Calu3 (cell line): ENCODE measurements at regions not wholly inside any gene's neighbourhood (a gene's known extent, or its start where the extent isn't known, plus 50 kb on each side); places are given as distances from the start of the nearest gene placed in this dataset.

Experiments used
- BruUV-seq: library from RNA; stranded (reverse); fragments of 400-500 nt; replicated peaks from 2 replicates; lab custom pipeline; 2021; lab: Mats Ljungman, UMichigan
- CTCF ChIA-PET: fragments of 300-600 bp; sonication (Branson Sonifier 250); formaldehyde crosslinking; loops from one replicate; lab custom pipeline; 2022; ENCODE audit warnings: antibody characterized with exemption; lab: Charles Lee
- DNase-seq: peaks from one replicate; pipeline ENCODE4 v3.0.0; 2022
- H3K27ac Mint-ChIP-seq: one replicate; pipeline ENCODE4 v1.8.0; 2022; ENCODE audit warnings: mixed read lengths; ENCODE audit not compliant: unreplicated experiment
- H3K27me3 Mint-ChIP-seq: one replicate; pipeline ENCODE4 v1.8.0; 2022; ENCODE audit warnings: mixed read lengths; ENCODE audit not compliant: unreplicated experiment
- H3K36me3 Mint-ChIP-seq: one replicate; pipeline ENCODE4 v1.8.0; 2022; ENCODE audit warnings: mild to moderate bottlenecking, moderate library complexity, mixed read lengths; ENCODE audit not compliant: insufficient read depth, unreplicated experiment
- H3K4me1 Mint-ChIP-seq: one replicate; pipeline ENCODE4 v1.8.0; 2022; ENCODE audit warnings: mild to moderate bottlenecking, low read depth, mixed read lengths; ENCODE audit not compliant: unreplicated experiment
- H3K4me3 Mint-ChIP-seq: one replicate; pipeline ENCODE4 v1.8.0; 2022; ENCODE audit warnings: mild to moderate bottlenecking, low read depth, moderate library complexity, mixed read lengths; ENCODE audit not compliant: unreplicated experiment
- H3K9me3 Mint-ChIP-seq: one replicate; pipeline ENCODE4 v1.8.0; 2022; ENCODE audit warnings: low read depth, mixed read lengths; ENCODE audit not compliant: unreplicated experiment
- intact Hi-C: fragments of 100-400 bp; cut with micrococcal nuclease; formaldehyde crosslinking; loops from one replicate; pipeline ENCODE4 v1.10.0; 2022; ENCODE audit not compliant: unreplicated experiment
- TF ChIP-seq, protein P1 (sequence below): fragments of 200-600 bp; IDR thresholded peaks from one replicate; pipeline ENCODE4 v1.8.0; 2022; ENCODE audit warnings: antibody characterized with exemption; ENCODE audit not compliant: unreplicated experiment

DNA sequence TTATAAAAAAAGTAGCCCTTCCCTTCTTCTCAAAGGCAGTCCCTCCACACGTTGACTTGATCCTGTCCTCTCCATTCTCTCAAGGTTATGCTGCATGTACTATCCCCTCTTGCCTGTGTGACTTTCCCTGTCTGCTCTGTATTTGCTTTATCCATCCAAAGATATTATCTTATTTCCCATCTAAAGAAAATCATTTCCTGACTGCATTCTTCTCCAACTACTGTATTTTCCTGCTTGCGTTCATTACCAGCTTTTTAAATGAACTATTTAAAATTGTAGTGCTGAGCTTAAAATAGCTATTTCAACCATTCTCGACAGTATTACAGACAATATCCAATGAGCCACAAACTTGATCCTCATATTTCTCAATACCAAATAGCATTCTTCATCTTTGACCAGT lies 716.0 kb upstream of the REG3G start:
- Mint-ChIP-seq H3K36me3 (no peaks in the 10 kb centered on the region), H3K27ac (no peak overlapping the region), H3K4me3 (no peak overlapping the region), H3K27me3 (no peaks in the 10 kb centered on the region), H3K9me3 (peaks cover 13% of the 10 kb centered on the region), H3K4me1 (no peaks in the 10 kb centered on the region)
- TF ChIP-seq, protein P1, sequence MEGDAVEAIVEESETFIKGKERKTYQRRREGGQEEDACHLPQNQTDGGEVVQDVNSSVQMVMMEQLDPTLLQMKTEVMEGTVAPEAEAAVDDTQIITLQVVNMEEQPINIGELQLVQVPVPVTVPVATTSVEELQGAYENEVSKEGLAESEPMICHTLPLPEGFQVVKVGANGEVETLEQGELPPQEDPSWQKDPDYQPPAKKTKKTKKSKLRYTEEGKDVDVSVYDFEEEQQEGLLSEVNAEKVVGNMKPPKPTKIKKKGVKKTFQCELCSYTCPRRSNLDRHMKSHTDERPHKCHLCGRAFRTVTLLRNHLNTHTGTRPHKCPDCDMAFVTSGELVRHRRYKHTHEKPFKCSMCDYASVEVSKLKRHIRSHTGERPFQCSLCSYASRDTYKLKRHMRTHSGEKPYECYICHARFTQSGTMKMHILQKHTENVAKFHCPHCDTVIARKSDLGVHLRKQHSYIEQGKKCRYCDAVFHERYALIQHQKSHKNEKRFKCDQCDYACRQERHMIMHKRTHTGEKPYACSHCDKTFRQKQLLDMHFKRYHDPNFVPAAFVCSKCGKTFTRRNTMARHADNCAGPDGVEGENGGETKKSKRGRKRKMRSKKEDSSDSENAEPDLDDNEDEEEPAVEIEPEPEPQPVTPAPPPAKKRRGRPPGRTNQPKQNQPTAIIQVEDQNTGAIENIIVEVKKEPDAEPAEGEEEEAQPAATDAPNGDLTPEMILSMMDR: no peak
- no peak for DNase-seq
- intact Hi-C loops: no loop called here
- no TSS peak for BruUV-seq
- CTCF ChIA-PET: no interaction called here

DNA sequence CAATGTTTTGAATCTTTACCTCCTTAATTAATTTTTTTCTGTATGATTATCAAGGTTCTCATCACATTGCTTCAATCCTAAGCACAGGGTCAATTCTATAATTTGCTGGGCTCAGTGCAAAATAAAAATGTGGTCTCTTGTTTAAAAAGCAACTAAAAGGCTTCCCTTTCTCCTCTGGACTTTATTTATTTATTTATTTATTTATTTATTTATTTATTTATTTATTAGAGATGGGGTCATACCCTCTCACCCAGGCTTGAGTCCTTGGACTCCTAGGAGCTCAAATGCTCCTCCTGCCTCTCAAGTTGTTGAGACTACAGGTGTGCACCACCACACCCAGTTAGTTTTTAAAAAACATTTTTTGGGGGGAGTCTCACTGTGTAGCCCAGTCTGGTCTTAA lies 710.1 kb upstream of the REG3G start:
- Mint-ChIP-seq H3K4me3 (no peak overlapping the region), H3K9me3 (peaks cover 5% of the 10 kb centered on the region), H3K27me3 (no peaks in the 10 kb centered on the region), H3K4me1 (no peaks in the 10 kb centered on the region), H3K36me3 (no peaks in the 10 kb centered on the region), H3K27ac (no peak overlapping the region)
- intact Hi-C loops: no loop called here
- TF ChIP-seq, protein P1: no peak
- BruUV-seq: no TSS peak
- DNase-seq: no peak
- CTCF ChIA-PET: no interaction called here

DNA sequence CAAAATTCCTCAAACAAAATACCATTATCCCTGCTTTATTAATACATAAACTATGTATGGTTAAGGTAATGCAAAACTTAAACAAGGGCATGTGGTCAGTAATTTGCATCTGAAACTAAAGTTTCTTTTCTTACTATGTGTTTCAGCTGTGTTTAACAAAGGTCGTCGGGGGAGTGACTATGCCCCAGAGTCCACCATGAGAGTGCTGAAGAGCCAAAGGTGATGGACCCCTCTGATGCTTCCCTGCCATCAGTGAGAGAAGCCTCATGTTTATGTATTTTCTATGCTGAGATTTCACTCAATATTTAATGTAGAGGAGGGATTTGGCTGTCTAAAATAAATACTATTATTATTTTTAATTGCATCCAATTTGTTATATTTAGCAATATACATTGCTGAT lies 707.2 kb upstream of the REG3G start:
- H3K27me3 Mint-ChIP-seq: no peaks in the 10 kb centered on the region

DNA sequence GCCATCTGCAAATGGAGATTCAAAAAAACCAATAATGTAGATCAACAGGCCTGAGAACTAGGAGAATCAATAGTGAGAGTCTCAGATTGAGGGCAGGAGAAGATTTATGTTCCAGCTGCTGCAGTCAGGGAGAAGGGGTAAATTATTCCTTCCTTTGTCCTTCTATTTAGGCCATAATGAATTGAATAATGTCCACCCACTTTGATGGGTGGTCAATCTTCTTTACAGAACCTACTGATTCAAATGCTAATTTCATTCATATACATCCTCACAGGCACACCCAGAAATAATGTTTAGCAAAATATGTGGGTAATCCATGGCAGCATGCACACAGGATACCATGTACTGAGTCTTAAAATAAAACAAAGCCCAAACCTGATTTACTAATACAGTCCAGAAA lies 695.3 kb upstream of the REG3G start:
- Mint-ChIP-seq H3K36me3 (no peaks in the 10 kb centered on the region), H3K27me3 (no peaks in the 10 kb centered on the region), H3K9me3 (peaks cover 6% of the 10 kb centered on the region), H3K4me1 (no peaks in the 10 kb centered on the region), H3K4me3 (no peak overlapping the region), H3K27ac (no peak overlapping the region)
- TF ChIP-seq, protein P1: no peak
- CTCF ChIA-PET: no interaction called here
- no TSS peak for BruUV-seq
- no peak for DNase-seq
- intact Hi-C loops: no loop called here

More for the DNA sequence above, 707.2 kb upstream of the REG3G start:
- intact Hi-C loops: no loop called here
- Mint-ChIP-seq H3K36me3 (no peaks in the 10 kb centered on the region), H3K27ac (no peak overlapping the region), H3K4me3 (no peak overlapping the region), H3K4me1 (no peaks in the 10 kb centered on the region), H3K9me3 (peaks cover 2% of the 10 kb centered on the region)
- TF ChIP-seq, protein P1: no peak
- no TSS peak for BruUV-seq
- CTCF ChIA-PET: no interaction called here
- no peak for DNase-seq
